SHP77 (cell line): ENCODE measurements at regions not wholly inside any gene's neighbourhood (a gene's known extent, or its start where the extent isn't known, plus 50 kb on each side); places are given as distances from the start of the nearest gene placed in this dataset.

Source experiments
- DNase-seq, 2 experiments: peaks; one replicate each; lab custom pipeline; 2025; lab: John Stamatoyannopoulos, UW

- DNase-seq = no peak
These were observed 75.5 kb upstream of the RET start for GRCh38 chr10:43001427-43001795.

- no peak for DNase-seq
These were observed 74.3 kb upstream of the RET start for GRCh38 chr10:43002596-43002995.

GRCh38 chr10:43006490-43006889 is 70.4 kb upstream of the RET start:
- DNase-seq = no peak

- no peak for DNase-seq
These were observed 64.3 kb upstream of the RET start for GRCh38 chr10:43012578-43012977.

GRCh38 chr10:43013065-43013464 is 63.8 kb upstream of the RET start:
- no peak for DNase-seq

- DNase-seq = no peak
These were observed 52.3 kb upstream of the RET start for GRCh38 chr10:43024524-43024923.

- DNase-seq = no peak
These were observed 51.7 kb upstream of the RET start for GRCh38 chr10:43024942-43025700.

GRCh38 chr10:43026039-43026973 is 50.6 kb upstream of the RET start:
- peak; percentile 45 to 60 for DNase-seq
